HCT116 (cell line): ENCODE measurements at regions not wholly inside any gene's neighbourhood (a gene's known extent, or its start where the extent isn't known, plus 50 kb on each side); places are given as distances from the start of the nearest gene placed in this dataset.

Experiments used
- ATAC-seq: fragments of 200-7000 bp; cut with Tn5 transposase; 2 replicates; pipeline ENCODE4 v1.9.1; 2020; ENCODE audit warnings: mild to moderate bottlenecking, moderate library complexity
- BruUV-seq: library from RNA; stranded (reverse); fragments of 400-500 nt; replicated peaks from 2 replicates; lab custom pipeline; 2021; lab: Mats Ljungman, UMichigan
- CTCF ChIA-PET: fragments of 300-600 bp; sonication (Branson Sonifier 250); formaldehyde crosslinking; loops from one replicate; lab custom pipeline; 2021; ENCODE audit warnings: antibody characterized with exemption; lab: Charles Lee
- POLR2A ChIA-PET: fragments of 300-600, 350-600 bp; sonication (Branson Sonifier 250); formaldehyde crosslinking; loops from one replicate; lab custom pipeline; 2021; ENCODE audit warnings: antibody characterized with exemption; lab: Charles Lee
- RAD21 ChIA-PET, 2 experiments: fragments of 300-600 bp; sonication (Branson Sonifier 250); formaldehyde crosslinking; loops; one replicate each; lab custom pipeline; 2023; ENCODE audit warnings: low total read pairs in 2 of 2; ENCODE audit not compliant: uncharacterized antibody in 2 of 2, unreplicated experiment in 2 of 2, low non-redundant PET in 1 of 2; lab: Charles Lee
- DNase-seq: peaks from one replicate; pipeline ENCODE4 v3.0.0-alpha.2; 2010; ENCODE audit warnings: low read depth, low spot score
- H2AFZ ChIP-seq: fragments of 200-600 bp; shearing (Covaris generic), sonication (generic); 2 replicates; pipeline ENCODE4 v1.6.1; 2017; ENCODE audit warnings: low read depth, mixed run types, mixed read lengths, antibody characterized with exemption, low read length; ENCODE audit not compliant: poor library complexity, severe bottlenecking
- H3K27ac ChIP-seq: 2 replicates; pipeline ENCODE4 v1.5.1; 2012; ENCODE audit warnings: low read depth, low read length
- H3K27me3 ChIP-seq: fragments of 200-600 bp; sonication (generic); 2 replicates; pipeline ENCODE4 v1.6.1; 2016; ENCODE audit warnings: mixed run types, low read length, mixed read lengths; ENCODE audit not compliant: insufficient read depth
- H3K36me3 ChIP-seq, 2 experiments: fragments of 200-500 bp in 1 of 2; fragments of 200-600 bp in 1 of 2; sonication (Bioruptor generic) in 1 of 2; sonication (generic) in 1 of 2; 2 replicates each; pipeline versions ENCODE4 v1.5.1 to v1.6.1; 2014 to 2016; ENCODE audit warnings: low read length in 2 of 2, inconsistent platforms in 1 of 2, mixed read lengths in 1 of 2, mixed run types in 1 of 2; ENCODE audit not compliant: insufficient read depth in 2 of 2, control insufficient read depth in 1 of 2
- H3K4me1 ChIP-seq, 2 experiments: fragments of 200-600 bp in 1 of 2; sonication (generic) in 1 of 2; 2 replicates each; pipeline versions ENCODE4 v1.5.1 to v1.6.1; 2012 to 2017; ENCODE audit warnings: low read length in 2 of 2, inconsistent platforms in 1 of 2, mild to moderate bottlenecking in 1 of 2, mixed read lengths in 1 of 2, mixed run types in 1 of 2, moderate library complexity in 1 of 2; ENCODE audit not compliant: insufficient read depth in 2 of 2, control insufficient read depth in 1 of 2
- H3K4me2 ChIP-seq: fragments of 200-600 bp; sonication (generic); 2 replicates; pipeline ENCODE4 v1.6.1; 2017; ENCODE audit warnings: mixed run types, low read length, mixed read lengths
- H3K4me3 ChIP-seq, 2 experiments: fragments of 200-600 bp in 1 of 2; sonication (generic) in 1 of 2; replicated peaks in 1 of 2; 2 replicates each; pipeline ENCODE4 v1.5.1; 2011 to 2016; ENCODE audit warnings: low read length in 2 of 2, control low read depth in 1 of 2, low read depth in 1 of 2, mild to moderate bottlenecking in 1 of 2, mixed read lengths in 1 of 2, mixed run types in 1 of 2
- H3K79me2 ChIP-seq: fragments of 200-600 bp; sonication (generic); 2 replicates; pipeline ENCODE4 v1.6.1; 2017; ENCODE audit warnings: mild to moderate bottlenecking, mixed run types, low read length, moderate library complexity, mixed read lengths; ENCODE audit not compliant: insufficient read depth
- H3K9ac ChIP-seq: fragments of 200-600 bp; sonication (generic); 2 replicates; pipeline ENCODE4 v1.6.1; 2016; ENCODE audit warnings: low read length, mixed read lengths
- H3K9me2 ChIP-seq: fragments of 200-600 bp; sonication (generic), shearing (Covaris generic); 2 replicates; pipeline ENCODE4 v1.6.1; 2017; ENCODE audit warnings: mixed run types, mild to moderate bottlenecking, moderate library complexity; ENCODE audit not compliant: insufficient read depth
- H3K9me3 ChIP-seq, 2 experiments: fragments of 200-500 bp in 1 of 2; fragments of 200-600 bp in 1 of 2; sonication (Bioruptor generic) in 1 of 2; sonication (generic) in 1 of 2; 2 replicates each; pipeline ENCODE4 v1.6.1; 2014 to 2017; ENCODE audit warnings: low read length in 2 of 2, mixed read lengths in 2 of 2, inconsistent platforms in 1 of 2, low read depth in 1 of 2, mild to moderate bottlenecking in 1 of 2, mixed run types in 1 of 2, moderate library complexity in 1 of 2; ENCODE audit not compliant: control insufficient read depth in 1 of 2, insufficient read depth in 1 of 2
- H4K20me1 ChIP-seq: fragments of 200-600 bp; sonication (generic), shearing (Covaris generic); 2 replicates; pipeline ENCODE4 v1.6.1; 2017; ENCODE audit warnings: mixed run types, mild to moderate bottlenecking, moderate library complexity; ENCODE audit not compliant: insufficient read depth
- CBX3 ChIP-seq: IDR thresholded peaks from 2 replicates; pipeline ENCODE4 v1.6.1; 2012; ENCODE audit warnings: low read depth
- EZH2 ChIP-seq: fragments of 200-600 bp; sonication (generic); IDR thresholded peaks from 2 replicates; pipeline ENCODE4 v1.6.1; 2017; ENCODE audit warnings: antibody characterized with exemption, mixed run types
- JUND ChIP-seq: IDR thresholded peaks from 2 replicates; pipeline ENCODE4 v1.6.1; 2012
- POLR2A ChIP-seq: IDR thresholded peaks from 2 replicates; pipeline ENCODE4 v1.7.0; 2011; ENCODE audit warnings: borderline replicate concordance; ENCODE audit not compliant: insufficient read depth, insufficient read length; ENCODE audit errors: extremely low read depth
- RAD21 ChIP-seq: IDR thresholded peaks from 2 replicates; pipeline ENCODE4 v1.6.1; 2012; ENCODE audit warnings: low read depth, mild to moderate bottlenecking
- SIN3A ChIP-seq: IDR thresholded peaks from 2 replicates; pipeline ENCODE4 v1.6.1; 2012; ENCODE audit warnings: low read depth
- SRF ChIP-seq: IDR thresholded peaks from 2 replicates; pipeline ENCODE4 v1.6.1; 2012; ENCODE audit warnings: low read depth
- YY1 ChIP-seq: IDR thresholded peaks from 2 replicates; pipeline ENCODE4 v1.6.1; 2011; ENCODE audit warnings: low read length, low read depth, moderate library complexity, mild to moderate bottlenecking; ENCODE audit not compliant: insufficient replicate concordance; ENCODE audit errors: extremely low read depth
- ZFX ChIP-seq: fragments of 450-650 bp; IDR thresholded peaks from 2 replicates; pipeline ENCODE4 v1.6.1; 2017
- ZNF274 ChIP-seq: fragments of 200-500 bp; sonication (Bioruptor generic); IDR thresholded peaks from 2 replicates; pipeline ENCODE4 v1.6.1; 2014; ENCODE audit warnings: mild to moderate bottlenecking, low read depth, low read length, inconsistent platforms
- intact Hi-C: fragments of 100-400 bp; cut with micrococcal nuclease; formaldehyde crosslinking; loops from 2 replicates; pipeline ENCODE4 v1.10.0; 2022
- TF ChIP-seq, protein P1 (sequence below): IDR thresholded peaks from 2 replicates; pipeline ENCODE4 v1.6.1; 2012; ENCODE audit warnings: low read depth

- Histone ChIP-seq H3K36me3 (no peaks in the 10 kb centered on the region), H4K20me1 (no peaks in the 10 kb centered on the region), H3K79me2 (no peaks in the 10 kb centered on the region), H3K4me3 (no peak overlapping the region), H3K9me2 (no peaks in the 10 kb centered on the region), H3K9me3 (no peaks in the 10 kb centered on the region), H3K27ac (no peak overlapping the region), H2AFZ (no peak overlapping the region), H3K4me2 (no peak overlapping the region), H3K27me3 (peaks cover 44% of the 10 kb centered on the region), H3K4me1 (no peaks in the 10 kb centered on the region), H3K9ac (no peak overlapping the region)
- CTCF ChIA-PET, result no interaction called here
- intact Hi-C loops, result no loop called here
- BruUV-seq, result no TSS peak
- ATAC-seq, result no peak
- TF ChIP-seq YY1, result no peak
- TF ChIP-seq SIN3A, result no peak
- no peak for TF ChIP-seq JUND
- no peak for TF ChIP-seq ZNF274
- no peak for TF ChIP-seq SRF
- TF ChIP-seq POLR2A, result no peak
- no peak for TF ChIP-seq ZFX
- TF ChIP-seq EZH2, result no peak
- TF ChIP-seq, protein P1, sequence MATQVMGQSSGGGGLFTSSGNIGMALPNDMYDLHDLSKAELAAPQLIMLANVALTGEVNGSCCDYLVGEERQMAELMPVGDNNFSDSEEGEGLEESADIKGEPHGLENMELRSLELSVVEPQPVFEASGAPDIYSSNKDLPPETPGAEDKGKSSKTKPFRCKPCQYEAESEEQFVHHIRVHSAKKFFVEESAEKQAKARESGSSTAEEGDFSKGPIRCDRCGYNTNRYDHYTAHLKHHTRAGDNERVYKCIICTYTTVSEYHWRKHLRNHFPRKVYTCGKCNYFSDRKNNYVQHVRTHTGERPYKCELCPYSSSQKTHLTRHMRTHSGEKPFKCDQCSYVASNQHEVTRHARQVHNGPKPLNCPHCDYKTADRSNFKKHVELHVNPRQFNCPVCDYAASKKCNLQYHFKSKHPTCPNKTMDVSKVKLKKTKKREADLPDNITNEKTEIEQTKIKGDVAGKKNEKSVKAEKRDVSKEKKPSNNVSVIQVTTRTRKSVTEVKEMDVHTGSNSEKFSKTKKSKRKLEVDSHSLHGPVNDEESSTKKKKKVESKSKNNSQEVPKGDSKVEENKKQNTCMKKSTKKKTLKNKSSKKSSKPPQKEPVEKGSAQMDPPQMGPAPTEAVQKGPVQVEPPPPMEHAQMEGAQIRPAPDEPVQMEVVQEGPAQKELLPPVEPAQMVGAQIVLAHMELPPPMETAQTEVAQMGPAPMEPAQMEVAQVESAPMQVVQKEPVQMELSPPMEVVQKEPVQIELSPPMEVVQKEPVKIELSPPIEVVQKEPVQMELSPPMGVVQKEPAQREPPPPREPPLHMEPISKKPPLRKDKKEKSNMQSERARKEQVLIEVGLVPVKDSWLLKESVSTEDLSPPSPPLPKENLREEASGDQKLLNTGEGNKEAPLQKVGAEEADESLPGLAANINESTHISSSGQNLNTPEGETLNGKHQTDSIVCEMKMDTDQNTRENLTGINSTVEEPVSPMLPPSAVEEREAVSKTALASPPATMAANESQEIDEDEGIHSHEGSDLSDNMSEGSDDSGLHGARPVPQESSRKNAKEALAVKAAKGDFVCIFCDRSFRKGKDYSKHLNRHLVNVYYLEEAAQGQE, result no peak
- no peak for TF ChIP-seq RAD21
- TF ChIP-seq CBX3, result no peak
- POLR2A ChIA-PET, result no interaction called here
- RAD21 ChIA-PET, result no interaction called here
- DNase-seq, result no peak
Observed at GRCh38 chr4:81921751-81922159, 450.0 kb upstream of the RASGEF1B start.
